ENCODE measurements at regions not wholly inside any gene's neighbourhood (a gene's known extent, or its start where the extent isn't known, plus 50 kb on each side); places are given as distances from the start of the nearest gene placed in this dataset.

DNA sequence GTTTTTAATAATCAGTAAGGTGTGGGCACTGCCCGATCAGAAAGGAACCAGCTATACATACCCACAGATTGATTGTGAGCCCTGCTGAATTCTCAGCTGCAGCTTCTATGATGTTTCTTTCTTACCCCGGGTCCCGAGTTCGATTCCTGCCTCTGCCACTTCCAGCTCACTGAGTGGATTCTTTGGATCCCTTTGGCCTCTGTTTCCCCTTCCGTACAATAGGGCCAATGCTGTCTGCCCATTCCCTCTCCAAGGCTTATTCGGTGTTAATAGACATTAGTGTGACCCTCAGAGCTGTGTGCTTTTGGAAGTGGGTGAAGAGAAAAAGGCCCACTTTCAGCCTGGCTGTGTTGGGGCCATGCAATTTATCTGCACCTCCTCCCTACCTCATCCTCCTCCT, 115.8 kb downstream of the IRX5 start:
- TF ChIP-seq CTCF (IDR thresholded peaks at IDR 0.05) (no peak), POLR2A (IDR thresholded peaks at IDR 0.05) (no peak), POLR2AphosphoS5 (IDR thresholded peaks at IDR 0.05) (no peak)
